ENCODE measurements at regions not wholly inside any gene's neighbourhood (a gene's known extent, or its start where the extent isn't known, plus 50 kb on each side); places are given as distances from the start of the nearest gene placed in this dataset.
"Not testable (repeated sequence)": the region's sequence is repeated elsewhere in the genome, so short reads cannot be mapped to it uniquely, and the experiment has no call there.

- TF ChIP-seq, protein P1, sequence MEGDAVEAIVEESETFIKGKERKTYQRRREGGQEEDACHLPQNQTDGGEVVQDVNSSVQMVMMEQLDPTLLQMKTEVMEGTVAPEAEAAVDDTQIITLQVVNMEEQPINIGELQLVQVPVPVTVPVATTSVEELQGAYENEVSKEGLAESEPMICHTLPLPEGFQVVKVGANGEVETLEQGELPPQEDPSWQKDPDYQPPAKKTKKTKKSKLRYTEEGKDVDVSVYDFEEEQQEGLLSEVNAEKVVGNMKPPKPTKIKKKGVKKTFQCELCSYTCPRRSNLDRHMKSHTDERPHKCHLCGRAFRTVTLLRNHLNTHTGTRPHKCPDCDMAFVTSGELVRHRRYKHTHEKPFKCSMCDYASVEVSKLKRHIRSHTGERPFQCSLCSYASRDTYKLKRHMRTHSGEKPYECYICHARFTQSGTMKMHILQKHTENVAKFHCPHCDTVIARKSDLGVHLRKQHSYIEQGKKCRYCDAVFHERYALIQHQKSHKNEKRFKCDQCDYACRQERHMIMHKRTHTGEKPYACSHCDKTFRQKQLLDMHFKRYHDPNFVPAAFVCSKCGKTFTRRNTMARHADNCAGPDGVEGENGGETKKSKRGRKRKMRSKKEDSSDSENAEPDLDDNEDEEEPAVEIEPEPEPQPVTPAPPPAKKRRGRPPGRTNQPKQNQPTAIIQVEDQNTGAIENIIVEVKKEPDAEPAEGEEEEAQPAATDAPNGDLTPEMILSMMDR (IDR thresholded peaks at IDR 0.05) = not testable (repeated sequence)
- TF ChIP-seq POLR2A (IDR thresholded peaks at IDR 0.05) = not testable (repeated sequence)
Measured at GRCh38 chr7:32219831-32220230, 149.6 kb upstream of the PDE1C start.

Measured in lower leg skin (tissue), 3 donors.